ENCODE measurements at regions not wholly inside any gene's neighbourhood (a gene's known extent, or its start where the extent isn't known, plus 50 kb on each side); places are given as distances from the start of the nearest gene placed in this dataset.

DNA sequence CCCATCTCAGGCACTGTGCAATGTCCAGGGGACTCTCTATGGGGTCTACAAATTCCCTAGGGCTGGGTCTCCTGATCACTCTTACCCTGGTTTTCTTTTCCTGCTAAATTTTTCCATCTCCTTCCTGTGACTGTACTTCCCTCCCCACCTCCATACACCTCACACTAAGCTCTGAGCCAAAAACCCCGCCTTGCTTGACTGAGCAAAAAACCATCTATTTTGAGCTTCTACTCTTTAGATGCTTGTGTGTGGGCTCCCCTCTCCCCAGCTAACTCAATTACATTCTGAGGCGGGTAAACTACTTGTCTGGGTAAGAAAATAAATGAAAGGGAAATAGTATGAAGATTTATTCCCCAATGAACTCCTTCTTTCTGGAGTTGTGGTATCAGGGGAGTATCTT lies 187.9 kb downstream of the PTPRU start:
- TF ChIP-seq POU2F2 (IDR thresholded peaks at IDR 0.05; ENCODE audit: borderline replicate concordance, low read depth, low read length) (no peak), POLR2AphosphoS2 (IDR thresholded peaks at IDR 0.05; ENCODE audit: low read depth, low read length) (no peak), CEBPB (IDR thresholded peaks at IDR 0.05; ENCODE audit: borderline replicate concordance in 1 of 2, low read depth in 2 of 2, low read length in 2 of 2) (no peak), SPI1 (IDR thresholded peaks at IDR 0.05; ENCODE audit: borderline replicate concordance, insufficient read depth, low read depth, low read length) (no peak), SIN3A (IDR thresholded peaks at IDR 0.05; ENCODE audit: low read depth, low read length) (no peak), MYB (IDR thresholded peaks at IDR 0.05; ENCODE audit: borderline replicate concordance, low read depth, low read length) (no peak), CBX3 (IDR thresholded peaks at IDR 0.05; ENCODE audit: borderline replicate concordance, low read depth) (no peak), NR2F1 (conservative IDR thresholded peaks at IDR 0.05) (no peak), SMC3 (IDR thresholded peaks at IDR 0.05; ENCODE audit: borderline replicate concordance, low read length) (no peak), POLR2A (IDR thresholded peaks at IDR 0.05; ENCODE audit: low read depth, low read length) (no peak), HDAC2 (IDR thresholded peaks at IDR 0.05) (no peak), ZNF24 (IDR thresholded peaks at IDR 0.05) (no peak), EZH2 (IDR thresholded peaks at IDR 0.05; ENCODE audit: borderline replicate concordance, control insufficient read depth, low read depth, low read length) (no peak)
- TF ChIP-seq, protein P1, sequence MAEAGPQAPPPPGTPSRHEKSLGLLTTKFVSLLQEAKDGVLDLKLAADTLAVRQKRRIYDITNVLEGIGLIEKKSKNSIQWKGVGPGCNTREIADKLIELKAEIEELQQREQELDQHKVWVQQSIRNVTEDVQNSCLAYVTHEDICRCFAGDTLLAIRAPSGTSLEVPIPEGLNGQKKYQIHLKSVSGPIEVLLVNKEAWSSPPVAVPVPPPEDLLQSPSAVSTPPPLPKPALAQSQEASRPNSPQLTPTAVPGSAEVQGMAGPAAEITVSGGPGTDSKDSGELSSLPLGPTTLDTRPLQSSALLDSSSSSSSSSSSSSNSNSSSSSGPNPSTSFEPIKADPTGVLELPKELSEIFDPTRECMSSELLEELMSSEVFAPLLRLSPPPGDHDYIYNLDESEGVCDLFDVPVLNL (IDR thresholded peaks at IDR 0.05; ENCODE audit: low read depth, low read length): no peak
- TF ChIP-seq, protein P2, sequence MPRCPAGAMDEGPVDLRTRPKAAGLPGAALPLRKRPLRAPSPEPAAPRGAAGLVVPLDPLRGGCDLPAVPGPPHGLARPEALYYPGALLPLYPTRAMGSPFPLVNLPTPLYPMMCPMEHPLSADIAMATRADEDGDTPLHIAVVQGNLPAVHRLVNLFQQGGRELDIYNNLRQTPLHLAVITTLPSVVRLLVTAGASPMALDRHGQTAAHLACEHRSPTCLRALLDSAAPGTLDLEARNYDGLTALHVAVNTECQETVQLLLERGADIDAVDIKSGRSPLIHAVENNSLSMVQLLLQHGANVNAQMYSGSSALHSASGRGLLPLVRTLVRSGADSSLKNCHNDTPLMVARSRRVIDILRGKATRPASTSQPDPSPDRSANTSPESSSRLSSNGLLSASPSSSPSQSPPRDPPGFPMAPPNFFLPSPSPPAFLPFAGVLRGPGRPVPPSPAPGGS (IDR thresholded peaks at IDR 0.05; ENCODE audit: borderline replicate concordance, insufficient read depth, low read depth, low read length, poor library complexity, severe bottlenecking): no peak
- TF ChIP-seq, protein P3, sequence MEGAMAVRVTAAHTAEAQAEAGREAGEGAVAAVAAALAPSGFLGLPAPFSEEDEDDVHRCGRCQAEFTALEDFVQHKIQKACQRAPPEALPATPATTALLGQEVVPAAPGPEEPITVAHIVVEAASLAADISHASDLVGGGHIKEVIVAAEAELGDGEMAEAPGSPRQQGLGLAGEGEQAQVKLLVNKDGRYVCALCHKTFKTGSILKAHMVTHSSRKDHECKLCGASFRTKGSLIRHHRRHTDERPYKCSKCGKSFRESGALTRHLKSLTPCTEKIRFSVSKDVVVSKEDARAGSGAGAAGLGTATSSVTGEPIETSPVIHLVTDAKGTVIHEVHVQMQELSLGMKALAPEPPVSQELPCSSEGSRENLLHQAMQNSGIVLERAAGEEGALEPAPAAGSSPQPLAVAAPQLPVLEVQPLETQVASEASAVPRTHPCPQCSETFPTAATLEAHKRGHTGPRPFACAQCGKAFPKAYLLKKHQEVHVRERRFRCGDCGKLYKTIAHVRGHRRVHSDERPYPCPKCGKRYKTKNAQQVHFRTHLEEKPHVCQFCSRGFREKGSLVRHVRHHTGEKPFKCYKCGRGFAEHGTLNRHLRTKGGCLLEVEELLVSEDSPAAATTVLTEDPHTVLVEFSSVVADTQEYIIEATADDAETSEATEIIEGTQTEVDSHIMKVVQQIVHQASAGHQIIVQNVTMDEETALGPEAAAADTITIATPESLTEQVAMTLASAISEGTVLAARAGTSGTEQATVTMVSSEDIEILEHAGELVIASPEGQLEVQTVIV (IDR thresholded peaks at IDR 0.05; ENCODE audit: borderline replicate concordance, partially characterized antibody): no peak
- ChIA-PET POLR2A (no interaction called here), CTCF (no interaction called here), RAD21 (ENCODE audit: unreplicated experiment) (no interaction called here), SMC1A (ENCODE audit: uncharacterized antibody, unreplicated experiment) (no interaction called here)
- H3K27ac ChIP-seq (ENCODE audit: control insufficient read depth, insufficient read depth): no peak overlapping the region
- no peaks in the 10 kb centered on the region; a peak in 1 of 4 replicates for H3K27me3 ChIP-seq (replicated peaks in 1 of 2; ENCODE audit: control insufficient read depth in 2 of 2, insufficient read depth in 2 of 2, low read length in 1 of 2)
- DNase-seq (ENCODE audit: low read depth, low spot score) (no peak), ATAC-seq (no peak), FAIRE-seq (no peak)
- no peaks in the 10 kb centered on the region for H4K20me1 ChIP-seq (ENCODE audit: control insufficient read depth, insufficient read depth)
- no peak overlapping the region for H2AFZ ChIP-seq (ENCODE audit: control insufficient read depth, low read depth, low read length)
- no peaks in the 10 kb centered on the region for H3K79me2 ChIP-seq (ENCODE audit: control insufficient read depth, insufficient read depth, low read length)
- in situ Hi-C loops (cut with MboI) (no loop called here), intact Hi-C loops (cut with micrococcal nuclease; ENCODE audit: unreplicated experiment) (no loop called here)
- H3K9me3 ChIP-seq (replicated peaks; ENCODE audit: control insufficient read depth, insufficient read depth, low read length): no peaks in the 10 kb centered on the region
- no TSS peak for BruUV-seq (replicated peaks)
- H3K4me2 ChIP-seq (ENCODE audit: control insufficient read depth, insufficient read depth): no peak overlapping the region
- no peaks in the 10 kb centered on the region for H3K36me3 ChIP-seq (ENCODE audit: control insufficient read depth in 2 of 2, insufficient read depth in 2 of 2, low read length in 1 of 2)
- no peaks in the 10 kb centered on the region for H3K4me1 ChIP-seq (ENCODE audit: control insufficient read depth, insufficient read depth, low read length)
- H3K4me3 ChIP-seq: no peak overlapping the region
- WGBS (ENCODE audit: insufficient coverage, insufficient replicate concordance, low lambda C conversion rate, missing lambda C conversion rate): 0% methylated on average over 2 of the region's 2 CpGs
- H3K9ac ChIP-seq (ENCODE audit: control insufficient read depth, insufficient read depth, low read length): no peak overlapping the region
